ENCODE measurements at regions not wholly inside any gene's neighbourhood (a gene's known extent, or its start where the extent isn't known, plus 50 kb on each side); places are given as distances from the start of the nearest gene placed in this dataset.

DNA sequence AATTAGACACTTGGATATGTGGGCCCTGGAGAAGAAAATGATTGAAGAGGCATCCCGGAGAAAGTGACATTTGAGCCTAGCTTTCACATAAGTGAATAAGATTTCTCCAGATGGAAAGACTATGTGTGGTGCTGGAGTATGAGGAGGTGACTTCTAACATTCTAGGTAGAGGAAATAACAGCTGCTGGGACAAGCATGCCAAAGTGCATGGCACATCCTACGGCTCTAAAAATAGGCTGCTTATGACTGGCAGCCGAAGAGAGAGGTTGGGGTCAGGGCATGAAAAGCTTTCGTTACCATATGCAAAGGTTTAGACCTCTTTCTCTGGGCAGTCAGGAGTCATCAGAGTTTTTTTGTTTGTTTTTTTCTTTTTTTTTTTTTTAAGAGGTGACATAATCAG lies 142.0 kb downstream of the SOX3 start:
- DNase-seq (ENCODE audit: low spot score) = no peak
- in situ Hi-C loops (cut with MboI; ENCODE audit: low pct_unique_long_range_greater_than_20kb, low sequenced_read_pairs, unreplicated experiment) = no loop called here
- TF ChIP-seq, protein P1, sequence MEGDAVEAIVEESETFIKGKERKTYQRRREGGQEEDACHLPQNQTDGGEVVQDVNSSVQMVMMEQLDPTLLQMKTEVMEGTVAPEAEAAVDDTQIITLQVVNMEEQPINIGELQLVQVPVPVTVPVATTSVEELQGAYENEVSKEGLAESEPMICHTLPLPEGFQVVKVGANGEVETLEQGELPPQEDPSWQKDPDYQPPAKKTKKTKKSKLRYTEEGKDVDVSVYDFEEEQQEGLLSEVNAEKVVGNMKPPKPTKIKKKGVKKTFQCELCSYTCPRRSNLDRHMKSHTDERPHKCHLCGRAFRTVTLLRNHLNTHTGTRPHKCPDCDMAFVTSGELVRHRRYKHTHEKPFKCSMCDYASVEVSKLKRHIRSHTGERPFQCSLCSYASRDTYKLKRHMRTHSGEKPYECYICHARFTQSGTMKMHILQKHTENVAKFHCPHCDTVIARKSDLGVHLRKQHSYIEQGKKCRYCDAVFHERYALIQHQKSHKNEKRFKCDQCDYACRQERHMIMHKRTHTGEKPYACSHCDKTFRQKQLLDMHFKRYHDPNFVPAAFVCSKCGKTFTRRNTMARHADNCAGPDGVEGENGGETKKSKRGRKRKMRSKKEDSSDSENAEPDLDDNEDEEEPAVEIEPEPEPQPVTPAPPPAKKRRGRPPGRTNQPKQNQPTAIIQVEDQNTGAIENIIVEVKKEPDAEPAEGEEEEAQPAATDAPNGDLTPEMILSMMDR (IDR thresholded peaks at IDR 0.05; ENCODE audit: extremely low read depth, insufficient read depth, missing control alignments) = no peak

DNA sequence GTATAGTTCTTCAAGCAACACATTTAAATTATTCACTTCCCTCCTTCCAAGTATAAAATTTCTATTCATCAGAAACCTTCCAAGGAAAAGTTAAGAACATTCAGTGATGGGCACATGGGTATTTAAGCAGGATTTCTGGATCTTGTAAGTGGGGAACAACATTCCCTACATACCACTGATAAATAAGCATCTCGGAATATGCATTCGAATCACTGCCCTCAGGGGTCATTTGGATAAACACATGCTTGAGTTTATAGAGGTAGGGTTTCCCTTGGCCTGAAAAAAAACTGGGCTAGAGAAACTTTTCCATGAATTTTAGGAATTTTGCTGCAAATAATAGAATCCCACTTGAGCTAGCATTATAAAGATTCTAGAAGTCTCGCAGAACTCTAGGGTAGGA lies 143.9 kb downstream of the SOX3 start:
- TF ChIP-seq, protein P1 (IDR thresholded peaks at IDR 0.05; ENCODE audit: extremely low read depth, insufficient read depth, missing control alignments) = no peak
- in situ Hi-C loops (cut with MboI; ENCODE audit: low pct_unique_long_range_greater_than_20kb, low sequenced_read_pairs, unreplicated experiment) = no loop called here
- no peak for DNase-seq (ENCODE audit: low spot score)

DNA sequence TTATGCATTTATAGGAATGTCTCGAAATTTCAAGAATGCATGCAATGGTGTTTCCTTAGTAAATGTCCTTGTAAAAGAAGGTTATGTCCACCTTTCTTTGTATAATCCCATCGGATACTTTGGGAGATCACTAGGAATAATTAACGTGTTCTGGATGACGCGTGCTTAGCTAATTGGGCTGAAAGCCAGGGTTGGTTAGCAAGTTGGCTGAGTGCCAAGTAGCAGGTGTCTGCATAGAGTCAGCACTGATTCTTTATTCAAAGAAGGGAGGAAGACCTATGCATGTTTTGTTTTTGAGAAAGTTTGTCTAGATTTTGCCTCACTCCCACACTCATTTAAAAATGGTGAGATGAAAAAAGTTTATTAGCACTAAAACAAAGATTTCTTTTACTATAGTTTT lies 144.6 kb downstream of the SOX3 start:
- in situ Hi-C loops (cut with MboI; ENCODE audit: low pct_unique_long_range_greater_than_20kb, low sequenced_read_pairs, unreplicated experiment) = no loop called here
- TF ChIP-seq, protein P1 (IDR thresholded peaks at IDR 0.05; ENCODE audit: extremely low read depth, insufficient read depth, missing control alignments) = no peak
- DNase-seq (ENCODE audit: low spot score) = no peak

DNA sequence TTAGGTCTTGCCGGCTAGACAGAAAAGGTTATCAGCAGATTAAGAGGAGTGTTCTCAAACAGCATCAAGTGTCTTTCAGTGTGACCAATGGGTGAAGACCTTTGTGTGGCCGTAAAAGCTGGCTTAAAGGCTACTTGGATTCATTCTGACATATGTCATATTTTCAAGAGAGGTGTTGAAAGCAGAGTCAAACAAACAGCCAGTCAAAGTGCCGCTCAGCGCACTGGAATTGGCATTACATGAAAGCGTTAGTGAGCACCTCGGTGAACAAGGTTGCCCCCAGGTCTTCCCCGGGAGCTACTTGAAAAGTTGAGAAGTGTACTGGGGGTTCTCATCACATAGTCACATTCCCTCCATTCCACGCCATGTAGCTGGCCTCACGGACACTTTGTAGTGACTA lies 148.9 kb downstream of the SOX3 start:
- DNase-seq (ENCODE audit: low spot score) = no peak
- in situ Hi-C loops (cut with MboI; ENCODE audit: low pct_unique_long_range_greater_than_20kb, low sequenced_read_pairs, unreplicated experiment) = no loop called here
- TF ChIP-seq, protein P1 (IDR thresholded peaks at IDR 0.05; ENCODE audit: extremely low read depth, insufficient read depth, missing control alignments) = no peak

DNA sequence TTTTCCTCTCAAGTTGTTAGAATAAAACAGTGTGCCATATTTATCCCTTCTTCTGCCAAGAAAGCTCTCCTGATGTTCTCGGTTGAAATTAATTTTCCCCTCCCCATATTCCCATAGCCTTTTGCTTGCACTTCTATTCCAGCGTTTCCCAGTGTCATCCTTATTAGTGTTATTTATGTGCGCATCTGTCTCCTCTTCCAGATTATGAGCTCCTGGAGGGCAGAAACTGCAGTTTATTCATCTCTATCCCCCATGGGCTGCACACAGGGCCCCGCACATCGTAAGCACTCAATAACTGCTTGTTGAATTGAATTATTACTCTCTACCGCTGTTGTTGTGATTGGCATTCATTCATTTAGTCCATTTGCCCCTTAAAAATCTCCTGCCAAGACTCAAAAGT lies 149.4 kb downstream of the SOX3 start:
- DNase-seq (ENCODE audit: low spot score) = no peak
- in situ Hi-C loops (cut with MboI; ENCODE audit: low pct_unique_long_range_greater_than_20kb, low sequenced_read_pairs, unreplicated experiment) = no loop called here
- TF ChIP-seq, protein P1 (IDR thresholded peaks at IDR 0.05; ENCODE audit: extremely low read depth, insufficient read depth, missing control alignments) = no peak

DNA sequence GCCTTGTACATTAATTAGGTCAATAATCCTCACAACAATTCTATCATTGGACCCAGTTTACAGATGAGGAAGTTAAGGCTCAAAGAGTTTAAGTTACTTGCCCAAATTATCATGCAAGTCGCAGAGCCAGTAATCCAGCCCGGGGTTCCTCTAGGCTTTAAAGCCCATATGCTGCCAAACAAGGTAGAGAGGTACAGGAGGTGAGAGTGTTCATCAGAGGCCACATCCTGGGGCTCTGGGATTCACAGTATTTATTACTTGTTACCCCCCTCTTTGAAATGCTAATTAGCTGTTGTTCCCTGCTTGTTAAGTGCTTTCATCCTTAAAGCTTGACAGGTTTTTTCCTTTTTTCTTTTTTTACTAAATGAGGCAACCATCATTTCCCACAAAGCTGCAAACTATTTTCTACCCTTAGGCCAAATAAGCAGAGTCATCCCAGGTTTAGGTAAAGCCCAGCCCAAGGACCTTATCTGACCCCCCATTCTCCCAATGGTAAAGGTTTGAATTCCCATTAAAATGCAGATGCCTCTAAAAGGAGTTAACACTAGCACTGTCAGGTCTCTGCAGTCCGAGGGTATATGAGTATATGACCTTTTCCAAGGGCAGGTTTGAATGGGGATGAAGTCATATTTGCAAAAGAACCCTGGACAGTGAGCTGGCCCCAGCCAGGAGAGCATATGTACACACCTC lies 150.3 kb downstream of the SOX3 start:
- TF ChIP-seq, protein P1 (IDR thresholded peaks at IDR 0.05; ENCODE audit: extremely low read depth, insufficient read depth, missing control alignments) = no peak
- in situ Hi-C loops (cut with MboI; ENCODE audit: low pct_unique_long_range_greater_than_20kb, low sequenced_read_pairs, unreplicated experiment) = no loop called here

More for the DNA sequence above, 150.3 kb downstream of the SOX3 start:
- no peak for DNase-seq (ENCODE audit: low spot score)

Measured in GM13977 (cell line).